ENCODE measurements at regions not wholly inside any gene's neighbourhood (a gene's known extent, or its start where the extent isn't known, plus 50 kb on each side); places are given as distances from the start of the nearest gene placed in this dataset.

DNA sequence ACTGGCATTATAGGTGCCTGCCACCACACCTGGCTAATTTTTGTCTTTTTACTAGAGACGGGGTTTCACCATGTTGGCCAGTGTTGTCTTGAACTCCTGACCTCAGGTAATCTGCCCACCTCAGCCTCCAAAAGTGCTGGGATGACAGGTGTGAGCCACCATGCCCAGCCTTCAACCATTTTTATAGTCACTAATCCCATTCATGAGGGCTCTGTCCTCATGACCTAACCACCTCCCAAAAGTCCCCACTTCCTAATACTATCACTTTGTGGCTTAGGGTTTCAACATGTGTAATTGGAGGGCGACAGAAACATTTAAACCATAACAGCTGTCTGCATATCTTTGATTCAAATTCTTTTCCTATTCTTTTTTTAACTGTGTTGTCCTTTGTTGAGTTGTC lies 229.6 kb upstream of the AGA start:
- intact Hi-C loops (cut with DNase I) = loop anchor here (2.0 kb wide), 1 partner anchor 65 kb away; no protein-coding TSS in a partner anchor
- ATAC-seq = no peak

DNA sequence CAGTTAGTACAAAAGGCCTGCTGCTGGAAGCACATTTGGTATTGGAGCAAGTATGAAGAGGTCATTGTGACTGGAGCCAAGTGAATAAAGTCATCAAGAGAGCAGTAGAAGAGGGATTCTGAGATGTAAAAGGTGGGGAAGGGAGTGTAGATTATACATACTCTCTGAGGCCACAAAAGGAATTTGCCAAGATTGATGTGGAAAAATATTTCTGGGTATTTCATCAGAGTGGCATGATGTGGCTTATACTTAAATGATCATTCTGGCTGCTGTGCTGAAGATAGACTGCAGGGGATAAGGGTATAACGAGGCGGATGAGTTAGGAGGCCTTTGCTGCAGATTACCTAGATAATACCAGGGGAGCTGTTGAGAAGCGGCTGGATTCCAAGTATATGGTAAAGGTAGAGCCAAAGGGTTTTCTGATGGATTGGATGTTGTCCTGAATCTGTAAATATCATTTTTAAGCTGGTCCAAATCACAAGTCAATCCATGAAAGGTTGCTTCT lies 231.8 kb upstream of the AGA start:
- no peak for DNase-seq (ENCODE audit: low spot score)
- ATAC-seq = no peak
- intact Hi-C loops (cut with DNase I) = no loop called here

More for the DNA sequence above, 229.6 kb upstream of the AGA start:
- no peak for DNase-seq (ENCODE audit: low spot score)

DNA sequence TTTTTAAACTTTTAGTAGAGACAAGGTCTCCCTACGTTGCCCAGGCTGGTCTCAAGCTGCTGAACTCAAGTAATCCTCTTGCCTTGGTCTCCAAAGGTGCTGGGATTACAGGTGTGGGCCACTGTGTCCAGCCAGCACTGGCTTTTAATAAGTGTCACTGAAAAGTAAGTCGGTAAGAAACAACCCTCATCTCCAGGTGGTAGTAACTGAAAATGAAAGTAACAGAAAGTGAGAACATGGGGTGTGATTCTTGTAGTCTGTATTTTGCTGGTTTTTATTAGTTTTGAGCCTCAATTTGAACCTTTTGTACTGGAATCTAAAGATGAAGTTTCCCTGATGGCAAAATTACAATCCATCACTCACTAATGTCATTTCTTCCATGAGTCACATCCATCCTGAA lies 238.1 kb upstream of the AGA start:
- DNase-seq (ENCODE audit: low spot score) = no peak
- intact Hi-C loops (cut with DNase I) = no loop called here
- ATAC-seq = no peak

DNA sequence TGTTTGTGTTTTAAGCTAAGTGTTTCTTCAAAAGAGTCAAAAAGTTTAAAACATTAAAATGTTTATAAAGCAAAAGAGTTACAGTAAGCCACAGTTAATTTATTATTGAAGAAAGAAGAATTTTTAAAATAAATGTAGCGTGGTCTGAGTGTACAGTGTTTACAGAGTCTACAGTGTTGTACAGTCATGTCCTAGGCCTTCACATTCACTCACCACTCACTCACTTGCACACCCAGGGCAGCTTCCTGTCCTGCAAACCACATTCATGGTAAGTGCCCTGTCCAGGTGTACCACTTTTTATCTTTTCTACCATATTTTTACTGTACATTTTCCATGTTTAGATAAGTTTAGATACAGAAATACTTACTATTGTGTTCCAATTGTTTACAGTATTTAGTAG lies 239.7 kb upstream of the AGA start:
- intact Hi-C loops (cut with DNase I) = no loop called here

DNA sequence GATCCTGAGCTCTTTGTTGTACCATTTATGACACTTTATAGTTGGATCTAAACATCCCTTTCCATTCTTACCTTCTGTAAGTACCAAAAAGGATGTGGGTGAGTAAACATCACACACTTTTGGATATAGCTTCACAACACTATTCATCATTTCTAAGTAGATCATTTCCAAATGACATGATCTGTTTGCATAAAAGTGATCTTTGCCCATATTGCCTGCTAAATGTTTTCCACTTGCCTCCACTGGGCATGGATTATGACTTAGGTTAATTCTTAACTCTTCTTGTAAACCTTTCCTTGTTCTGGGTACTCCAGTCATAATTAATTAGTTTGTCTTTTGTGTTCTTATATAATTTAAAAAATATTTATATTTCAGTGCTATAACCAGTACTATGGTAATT lies 244.9 kb upstream of the AGA start:
- intact Hi-C loops (cut with DNase I) = no loop called here
- DNase-seq (ENCODE audit: low spot score) = no peak
- no peak for ATAC-seq

More for the DNA sequence above, 239.7 kb upstream of the AGA start:
- no peak for DNase-seq (ENCODE audit: low spot score)
- no peak for ATAC-seq

DNA sequence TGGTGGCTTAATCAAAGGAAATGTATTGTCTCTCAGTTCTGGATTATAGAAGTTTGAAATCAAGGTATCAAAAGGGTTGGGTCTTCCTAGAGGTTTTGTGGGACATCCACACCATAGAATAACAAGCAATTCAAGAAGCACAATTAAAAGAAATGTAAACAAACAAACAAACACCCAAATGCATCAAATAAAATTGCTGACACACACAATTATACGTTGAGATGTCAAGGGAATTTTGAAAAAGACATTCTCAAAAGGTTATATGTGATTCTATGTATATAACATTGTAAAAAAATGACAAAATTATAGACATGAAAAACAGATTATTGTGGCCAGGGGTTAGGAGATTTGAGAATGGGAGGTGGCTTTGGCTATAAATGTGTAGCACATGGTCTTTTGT lies 250.7 kb upstream of the AGA start:
- no peak for ATAC-seq
- intact Hi-C loops (cut with DNase I) = no loop called here
- no peak for DNase-seq (ENCODE audit: low spot score)

DNA sequence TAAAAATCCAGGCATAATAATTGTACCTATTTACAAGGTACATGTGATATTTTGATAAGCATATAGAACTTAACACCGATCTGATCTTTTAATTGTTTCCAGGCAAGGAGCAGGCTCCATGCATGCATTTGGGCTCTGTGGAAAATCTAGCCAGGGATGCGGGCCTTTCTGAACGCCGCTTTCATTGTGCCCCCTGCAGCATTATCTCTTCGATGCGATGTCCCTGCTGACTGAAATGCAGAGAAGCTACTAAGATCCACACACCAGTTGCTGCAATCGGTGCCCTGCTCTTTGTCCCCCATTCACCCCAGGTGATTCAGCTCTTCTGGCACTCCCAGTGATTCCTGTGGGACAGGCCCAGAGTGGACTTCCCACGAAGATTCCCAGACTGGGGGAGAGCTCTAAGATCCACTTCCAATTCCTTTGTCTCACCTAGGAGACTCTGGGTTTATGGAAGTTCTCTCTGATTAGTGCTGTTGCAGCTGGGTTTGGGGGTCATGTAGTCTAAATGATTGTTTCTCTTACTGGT lies 254.3 kb upstream of the AGA start:
- no peak for DNase-seq (ENCODE audit: low spot score)
- no peak for ATAC-seq
- intact Hi-C loops (cut with DNase I) = no loop called here

DNA sequence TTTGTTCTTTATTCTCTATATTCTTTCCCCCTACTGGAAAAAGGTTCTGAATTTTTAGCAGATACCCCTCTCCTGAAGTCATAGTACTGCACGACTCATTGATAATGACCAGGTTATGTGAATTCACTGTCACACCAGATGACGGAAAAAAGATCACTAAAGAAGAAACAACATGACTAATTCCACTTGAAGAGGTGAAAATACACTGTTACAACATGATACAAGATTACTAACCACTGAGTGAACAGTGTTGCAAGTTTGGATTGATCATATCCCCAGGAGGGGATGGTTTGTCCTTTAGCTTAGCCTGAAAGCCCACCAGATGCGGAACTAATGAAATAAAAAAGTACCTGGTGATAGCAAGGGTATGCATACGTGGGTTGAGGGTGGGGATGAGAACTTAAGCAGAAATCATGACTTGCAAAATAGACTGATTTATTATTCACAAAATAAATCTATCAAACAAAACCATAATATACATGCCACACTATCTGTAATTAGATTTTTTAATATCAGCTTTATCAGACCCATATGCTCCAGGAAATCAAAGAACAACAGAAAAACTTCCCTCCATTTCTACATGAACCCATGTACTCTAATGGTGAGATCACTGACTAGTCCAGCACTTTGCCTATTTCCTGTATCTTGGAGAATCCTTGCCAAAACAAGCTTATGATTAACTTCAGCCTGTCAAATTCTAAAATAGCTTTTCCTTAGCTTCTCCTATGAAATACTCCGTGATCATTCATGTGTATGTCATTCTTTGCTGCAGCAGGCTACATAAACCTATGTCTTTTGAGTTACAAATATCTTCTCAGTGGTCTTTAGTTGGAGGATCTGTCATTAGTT lies 257.4 kb upstream of the AGA start:
- ATAC-seq = no peak
- no peak for DNase-seq (ENCODE audit: low spot score)
- intact Hi-C loops (cut with DNase I) = no loop called here

DNA sequence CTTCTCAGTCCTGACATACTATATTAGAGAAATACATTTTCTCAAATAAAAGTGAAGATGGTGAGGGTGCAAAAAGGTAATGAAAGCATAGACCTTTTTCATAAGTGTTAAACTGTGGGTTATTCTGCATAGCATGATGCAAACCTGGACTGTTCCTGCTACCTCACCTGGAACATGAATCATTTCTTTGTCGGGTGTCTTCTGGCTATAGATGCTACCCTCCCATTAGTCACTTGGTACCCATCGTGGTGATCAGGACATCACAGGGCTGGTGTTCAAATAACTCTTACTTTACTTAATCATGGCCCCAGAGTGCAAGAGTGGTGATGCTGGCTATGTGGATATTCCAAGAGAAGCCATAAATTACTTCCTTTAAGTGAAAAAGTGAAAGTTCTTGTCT lies 264.7 kb upstream of the AGA start:
- ATAC-seq = no peak
- intact Hi-C loops (cut with DNase I) = no loop called here
- DNase-seq (ENCODE audit: low spot score) = no peak

DNA sequence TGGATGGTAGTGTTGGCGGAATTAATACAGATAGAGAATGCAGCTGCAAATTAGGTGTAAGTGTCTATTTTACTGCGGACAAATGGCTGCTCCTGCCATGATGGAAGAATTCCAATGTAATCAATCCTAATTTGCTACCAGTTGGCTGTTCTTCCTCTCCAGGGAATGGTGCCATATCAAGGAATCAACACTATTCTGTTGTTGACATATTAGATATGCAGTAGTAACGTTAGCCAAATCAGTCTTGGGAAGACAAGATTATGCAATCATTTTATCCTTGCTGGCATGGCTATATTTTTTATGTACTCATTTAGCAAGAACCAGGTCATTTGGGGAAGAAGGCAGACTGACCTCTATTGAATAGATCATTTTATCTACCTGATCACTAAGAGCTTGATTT lies 271.2 kb upstream of the AGA start:
- intact Hi-C loops (cut with DNase I) = no loop called here
- no peak for DNase-seq (ENCODE audit: low spot score)
- ATAC-seq = no peak

DNA sequence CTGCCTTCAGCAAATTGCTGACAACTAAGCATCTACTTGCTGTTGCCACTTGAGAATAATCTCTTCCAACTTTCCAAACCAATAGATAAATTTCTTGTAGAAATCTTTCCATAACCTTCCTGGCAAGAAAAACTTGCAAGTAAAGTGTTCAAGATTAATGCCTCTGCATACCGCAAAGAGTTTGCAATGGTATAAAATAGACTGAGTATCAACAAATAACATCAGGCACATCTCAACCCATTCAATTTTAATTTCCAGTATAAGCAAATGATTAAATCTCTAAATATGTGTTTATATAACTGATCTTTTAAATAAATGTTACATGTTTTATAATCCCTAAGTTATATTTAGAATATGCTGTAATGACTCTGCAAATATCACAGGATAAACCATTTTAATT lies 275.2 kb upstream of the AGA start:
- DNase-seq (ENCODE audit: low spot score) = no peak
- intact Hi-C loops (cut with DNase I) = no loop called here
- no peak for ATAC-seq

DNA sequence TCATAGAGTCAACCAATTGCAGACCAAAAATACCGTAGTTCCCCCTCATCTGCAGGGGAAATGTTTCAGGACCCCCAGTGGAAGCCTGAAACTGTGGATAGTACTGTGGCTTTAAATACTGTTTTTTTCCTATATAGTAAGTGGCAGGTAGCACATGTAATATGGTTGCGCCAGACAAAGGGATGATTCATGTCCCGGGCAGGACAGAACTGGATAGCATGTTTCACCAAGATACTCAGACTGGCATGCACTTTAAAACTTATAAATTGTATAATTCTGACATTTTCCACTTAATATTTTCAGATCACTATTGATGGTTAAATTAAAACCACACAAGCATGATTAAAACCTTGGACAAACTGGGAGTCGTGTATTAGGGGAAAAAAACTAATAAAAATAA lies 276.3 kb upstream of the AGA start:
- intact Hi-C loops (cut with DNase I) = no loop called here
- ATAC-seq = no peak
- no peak for DNase-seq (ENCODE audit: low spot score)

DNA sequence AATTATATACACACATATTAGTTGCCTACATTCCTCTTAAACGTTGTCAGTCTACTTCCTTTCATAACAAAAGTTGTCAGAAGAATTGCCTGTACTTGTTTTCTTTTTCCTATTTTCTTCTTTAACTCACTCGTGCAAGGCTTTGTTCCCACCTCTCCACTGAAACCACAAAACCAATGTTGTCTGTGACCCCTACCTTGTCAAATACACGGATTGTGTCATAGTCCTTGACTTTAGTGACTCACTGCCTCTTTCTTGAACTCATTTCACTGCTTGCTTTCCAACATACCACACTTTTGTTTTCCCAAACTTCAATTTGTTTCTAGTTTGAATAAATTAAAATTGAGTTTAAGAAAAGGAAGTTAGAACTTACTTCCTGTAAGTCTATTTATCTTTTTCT lies 283.9 kb upstream of the AGA start:
- DNase-seq (ENCODE audit: low spot score) = no peak
- intact Hi-C loops (cut with DNase I) = no loop called here
- ATAC-seq = no peak

DNA sequence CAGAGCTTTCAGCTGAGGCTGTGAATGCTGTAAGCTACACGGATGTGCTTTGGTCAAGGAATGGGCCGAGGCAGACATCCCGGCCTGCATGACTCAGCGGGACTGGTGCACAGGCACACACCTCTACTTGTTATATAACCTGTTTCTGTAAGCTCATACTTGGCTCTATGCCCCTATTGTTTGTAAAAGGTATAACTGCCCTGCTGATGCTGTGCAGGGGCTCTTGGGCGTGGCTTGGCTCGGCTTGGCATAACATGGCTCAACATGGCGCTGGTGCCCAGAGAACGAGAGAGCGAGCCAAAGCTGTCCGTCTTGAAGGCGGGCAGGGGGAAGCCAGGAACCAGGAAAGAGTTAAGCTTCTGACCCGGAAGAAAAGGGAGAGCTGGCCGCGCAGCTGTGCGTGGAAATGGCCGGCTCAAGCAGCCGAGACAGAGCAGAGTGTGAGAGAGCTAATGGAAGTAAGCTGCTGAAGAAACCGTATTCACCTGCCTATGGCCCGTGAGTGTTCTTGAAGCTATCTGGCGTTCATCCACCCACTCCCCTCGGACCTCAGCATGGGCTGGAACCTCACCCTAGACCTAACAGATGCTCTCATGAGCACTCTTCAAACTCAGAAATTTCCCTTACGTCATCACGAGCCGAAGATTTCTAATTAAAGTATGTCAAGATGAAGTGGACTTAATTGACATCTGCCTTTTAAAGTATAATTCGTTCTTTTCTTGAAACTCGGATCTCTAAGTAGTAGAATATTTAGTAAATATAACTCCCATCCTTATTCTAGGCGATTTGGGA lies 286.3 kb upstream of the AGA start:
- ATAC-seq (no peak), DNase-seq (ENCODE audit: low spot score) (no peak)
- intact Hi-C loops (cut with DNase I) = no loop called here

DNA sequence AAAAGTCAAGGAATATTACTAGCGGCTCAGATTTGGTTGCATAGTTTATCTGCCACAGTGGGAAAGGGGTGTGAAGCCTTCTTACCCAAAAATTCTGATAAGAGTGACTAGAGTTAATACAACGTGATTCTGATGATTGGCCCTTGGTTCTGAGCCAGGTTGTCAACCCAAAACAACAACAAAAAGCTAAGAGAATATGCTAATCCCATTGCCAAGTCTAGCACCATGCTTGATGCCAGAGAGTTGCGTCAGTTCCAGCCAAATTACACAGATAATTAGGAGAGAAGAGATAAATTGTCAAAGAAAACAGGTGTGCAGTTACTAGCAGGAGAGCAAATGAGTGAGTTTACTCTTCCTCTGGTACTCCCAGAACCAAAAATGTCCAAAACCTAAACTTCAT lies 287.4 kb upstream of the AGA start:
- intact Hi-C loops (cut with DNase I) = no loop called here
- ATAC-seq (no peak), DNase-seq (ENCODE audit: low spot score) (no peak)

DNA sequence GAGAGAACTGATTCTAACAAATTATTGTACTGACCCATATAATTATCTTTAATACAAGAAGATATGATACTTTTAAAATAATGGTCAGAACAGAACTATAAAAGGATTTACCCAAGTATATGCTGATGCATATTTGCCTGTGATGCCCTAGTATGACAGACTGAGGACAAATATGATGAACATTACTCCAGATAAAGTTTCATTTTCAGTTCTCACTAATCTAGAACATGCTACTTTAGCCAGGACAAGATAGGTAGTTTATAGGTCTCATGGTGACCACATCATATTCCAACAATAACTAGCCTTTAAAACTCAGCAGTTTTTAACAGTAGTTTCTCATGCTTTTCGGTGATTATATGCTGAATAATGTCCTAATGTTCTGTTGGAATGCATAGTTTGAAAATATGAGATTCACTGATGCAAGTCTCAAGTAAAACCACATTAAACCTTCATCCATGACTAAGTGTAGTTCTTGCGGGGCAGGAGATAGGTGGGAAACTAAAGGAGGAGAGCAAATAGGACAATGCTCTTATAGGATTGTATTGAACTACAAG lies 295.2 kb upstream of the AGA start:
- DNase-seq (ENCODE audit: low spot score) = no peak
- no peak for ATAC-seq
- intact Hi-C loops (cut with DNase I) = loop anchor here (2.0 kb wide), 1 partner anchor 67 kb away; no protein-coding TSS in a partner anchor

DNA sequence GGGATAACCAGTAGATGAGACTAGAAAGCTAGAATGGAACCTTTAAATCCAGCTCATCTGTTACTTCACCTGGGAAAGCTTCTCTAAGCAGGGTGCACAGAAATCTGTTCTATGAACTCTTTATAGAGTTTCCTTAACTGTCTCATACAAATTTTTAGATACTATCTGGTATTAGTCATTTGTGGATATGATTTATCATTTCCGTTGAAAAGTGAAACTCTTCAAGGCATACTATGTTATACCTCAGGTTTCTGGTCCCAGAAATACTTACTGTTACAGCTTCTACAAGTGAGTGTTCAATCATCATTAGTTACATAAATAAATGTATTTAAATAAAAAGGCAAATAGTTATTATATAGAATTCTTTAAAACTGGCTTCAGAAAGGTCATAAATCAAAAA lies 298.3 kb upstream of the AGA start:
- DNase-seq (ENCODE audit: low spot score) (no peak), ATAC-seq (no peak)
- intact Hi-C loops (cut with DNase I) = no loop called here

DNA sequence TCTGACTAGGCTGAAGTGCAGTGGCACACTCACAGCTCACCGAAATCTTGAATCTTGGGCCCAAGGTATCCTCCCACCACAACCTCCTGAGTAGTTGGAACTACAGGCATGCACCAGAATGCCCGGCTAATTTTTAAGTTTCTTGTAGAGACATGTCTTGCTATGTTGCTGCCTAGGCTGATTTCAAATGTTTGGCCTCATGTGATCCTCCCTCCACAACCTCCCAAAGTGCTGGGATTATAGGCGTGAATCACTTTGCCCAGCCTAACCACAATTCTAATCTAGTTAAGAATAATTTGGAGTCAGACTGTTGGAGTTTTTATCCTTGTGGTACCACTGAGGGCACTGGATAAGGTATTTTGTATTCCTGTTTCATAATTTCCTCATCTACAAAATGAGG lies 317.5 kb upstream of the AGA start:
- no peak for ATAC-seq
- intact Hi-C loops (cut with DNase I) = no loop called here

DNA sequence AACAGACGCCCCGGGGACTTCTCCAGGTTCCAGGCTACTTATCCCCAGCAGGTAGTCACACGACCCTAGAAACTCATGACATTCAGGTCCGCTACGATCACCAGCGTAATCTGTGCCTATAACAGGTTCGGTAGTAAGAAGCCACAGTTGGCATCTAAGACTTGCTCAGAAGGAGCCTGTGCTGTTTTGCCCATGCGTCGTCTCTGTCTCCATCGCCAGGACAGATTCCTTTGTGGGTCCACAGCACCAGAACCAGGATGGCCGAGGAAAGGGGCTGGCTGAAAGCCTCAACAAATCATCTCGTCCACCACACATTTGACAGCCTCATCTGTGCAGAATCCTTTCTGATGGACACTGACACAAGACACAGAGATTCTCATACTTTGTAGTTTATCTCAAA lies 319.5 kb upstream of the AGA start:
- ATAC-seq = no peak
- intact Hi-C loops (cut with DNase I) = no loop called here
- DNase-seq (ENCODE audit: low spot score) = no peak

More for the DNA sequence above, 317.5 kb upstream of the AGA start:
- no peak for DNase-seq (ENCODE audit: low spot score)

DNA sequence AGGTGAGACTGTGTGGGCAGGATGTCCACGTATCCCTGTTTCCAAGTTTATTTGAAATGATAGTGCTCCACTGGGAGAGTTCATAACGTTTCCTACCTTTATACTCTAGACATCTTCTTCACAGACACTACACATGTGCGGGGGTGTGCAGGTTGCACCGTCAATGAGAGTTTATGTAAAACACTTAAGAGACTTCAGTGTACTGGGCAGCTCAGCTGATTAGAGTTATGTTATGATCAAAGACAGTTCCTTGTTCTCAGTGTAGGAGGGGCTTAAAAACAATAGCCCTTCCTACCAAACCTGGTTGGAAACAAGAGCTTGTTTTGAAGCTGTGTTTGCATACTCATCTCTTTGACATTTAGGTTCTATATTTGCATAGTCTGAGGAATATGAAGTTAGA lies 326.9 kb upstream of the AGA start:
- DNase-seq (ENCODE audit: low spot score) = no peak
- intact Hi-C loops (cut with DNase I) = no loop called here
- no peak for ATAC-seq
